Lower leg skin (tissue), 3 donors: ENCODE measurements at regions not wholly inside any gene's neighbourhood (a gene's known extent, or its start where the extent isn't known, plus 50 kb on each side); places are given as distances from the start of the nearest gene placed in this dataset.

Source experiments
- CTCF ChIP-seq, 3 donors: fragments of 450-650 bp; IDR thresholded peaks; one replicate each; pipeline ENCODE4 v1.5.1; 2016; ENCODE audit warnings: antibody characterized with exemption in 3 of 3, mild to moderate bottlenecking in 3 of 3, moderate library complexity in 2 of 3
- POLR2A ChIP-seq, 2 donors: fragments of 450-650 bp; IDR thresholded peaks; one replicate each; pipeline ENCODE4 v1.6.1; 2016 to 2017; ENCODE audit warnings: antibody characterized with exemption in 2 of 2, mild to moderate bottlenecking in 1 of 2, moderate library complexity in 1 of 2

GRCh38 chr10:6969659-6970058, 389.6 kb upstream of the PRKCQ start:
- TF ChIP-seq CTCF (IDR thresholded peaks at IDR 0.05) (no peak), POLR2A (IDR thresholded peaks at IDR 0.05) (no peak)
